LNCaP clone FGC (cell line): ENCODE measurements at regions not wholly inside any gene's neighbourhood (a gene's known extent, or its start where the extent isn't known, plus 50 kb on each side); places are given as distances from the start of the nearest gene placed in this dataset.

Source experiments
- DNase-seq: peaks from one replicate; pipeline ENCODE4 v3.0.0-alpha.2; 2011; ENCODE audit warnings: low read depth
- H3K4me3 ChIP-seq: 2 replicates; pipeline ENCODE4 v1.5.1; 2011; ENCODE audit warnings: mild to moderate bottlenecking, low read depth, low read length, control low read depth
- CTCF ChIP-seq: IDR thresholded peaks from 2 replicates; pipeline ENCODE4 v1.5.1; 2012; ENCODE audit warnings: mild to moderate bottlenecking; ENCODE audit not compliant: control insufficient read depth, insufficient read depth; ENCODE audit errors: extremely low read depth

DNA sequence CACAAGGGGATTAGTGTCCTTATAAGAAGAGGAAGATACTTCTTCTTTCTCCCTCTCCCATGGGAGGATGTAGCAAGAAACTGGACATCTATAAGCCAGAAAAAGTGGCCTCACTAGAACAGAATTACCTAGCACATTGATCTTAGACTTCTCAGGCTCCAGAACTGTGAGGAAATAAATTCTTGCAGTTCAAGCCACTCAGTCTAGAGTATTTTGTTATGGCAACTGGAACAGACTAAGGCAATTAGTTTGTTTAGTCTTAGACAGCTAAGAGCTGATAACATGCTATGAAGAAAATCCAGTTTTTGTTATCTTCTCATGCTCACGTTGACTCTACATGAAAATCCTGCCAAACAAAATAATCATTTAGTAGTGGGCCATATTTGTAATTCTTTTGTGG, 627.6 kb upstream of the PHF14 start:
- TF ChIP-seq CTCF, result no peak
- no peak overlapping the region for H3K4me3 ChIP-seq

DNA sequence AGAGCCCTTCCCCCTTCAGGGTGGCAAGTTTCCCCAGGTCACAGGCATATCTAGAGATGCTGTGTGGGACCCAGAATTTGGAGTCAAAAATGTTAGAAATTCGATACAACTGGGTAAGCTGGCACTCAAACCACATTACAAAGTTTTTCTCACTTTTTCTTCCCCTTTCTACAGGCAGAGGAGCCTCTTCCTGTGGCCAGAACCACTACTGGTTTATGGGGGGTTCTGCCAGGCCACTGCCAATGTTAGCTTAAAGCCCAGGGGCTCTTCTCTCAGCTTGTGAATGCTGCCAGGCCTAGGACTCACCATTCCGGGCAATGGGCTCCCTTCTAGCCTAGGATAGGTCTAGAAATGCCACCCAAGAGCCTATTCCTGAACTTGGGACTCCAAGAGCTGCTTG, 617.9 kb upstream of the PHF14 start:
- TF ChIP-seq CTCF, result no peak
- DNase-seq, result no peak
- no peak overlapping the region for H3K4me3 ChIP-seq

More for the DNA sequence above, 627.6 kb upstream of the PHF14 start:
- DNase-seq, result no peak

GRCh38 chr7:10360050-10360449, 613.6 kb upstream of the PHF14 start:
- no peak for TF ChIP-seq CTCF
- H3K4me3 ChIP-seq, result no peak overlapping the region
- DNase-seq, result no peak

GRCh38 chr7:10401793-10402192, 571.9 kb upstream of the PHF14 start:
- no peak overlapping the region for H3K4me3 ChIP-seq
- no peak for DNase-seq
- no peak for TF ChIP-seq CTCF

GRCh38 chr7:10412422-10413019, 561.2 kb upstream of the PHF14 start:
- TF ChIP-seq CTCF, result peak; percentile 70
- DNase-seq, result peak; percentile 8
- no peak overlapping the region for H3K4me3 ChIP-seq

- TF ChIP-seq CTCF, result no peak
- no peak for DNase-seq
Measured at GRCh38 chr7:10418985-10419384, 554.7 kb upstream of the PHF14 start.

DNA sequence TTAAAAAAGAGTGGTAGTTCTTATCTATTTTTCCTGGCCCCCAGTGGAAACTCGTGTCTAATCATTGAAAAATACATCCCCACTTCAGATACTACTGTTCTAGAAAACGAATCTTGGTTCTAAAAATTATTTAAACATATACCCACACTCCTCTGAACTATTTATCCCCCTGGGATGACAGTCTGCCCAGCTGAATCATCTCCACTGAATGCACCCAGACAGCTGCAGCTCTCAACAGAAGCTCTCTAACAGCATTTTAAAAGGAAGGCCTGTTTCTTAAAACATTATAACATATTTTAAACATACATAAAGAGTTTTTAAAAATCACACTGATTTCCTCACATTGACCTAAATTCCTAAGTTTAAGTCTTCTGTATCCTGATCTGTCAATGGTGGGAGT, 544.6 kb upstream of the PHF14 start:
- H3K4me3 ChIP-seq, result no peak overlapping the region
- no peak for TF ChIP-seq CTCF
- no peak for DNase-seq

More at GRCh38 chr7:10418985-10419384, 554.7 kb upstream of the PHF14 start:
- H3K4me3 ChIP-seq, result no peak overlapping the region
